Kidney capillary endothelial cell (primary cell): ENCODE measurements at regions not wholly inside any gene's neighbourhood (a gene's known extent, or its start where the extent isn't known, plus 50 kb on each side); places are given as distances from the start of the nearest gene placed in this dataset.
A peak's percentile ranks its signal among the peaks of the same experiment; 100 is the strongest.
"Not testable (repeated sequence)": the region's sequence is repeated elsewhere in the genome, so short reads cannot be mapped to it uniquely, and the experiment has no call there.

Experiments used
- DNase-seq: peaks from one replicate; pipeline ENCODE4 v3.0.0-alpha.2; 2018; ENCODE audit warnings: low spot score

- DNase-seq = no peak
These were observed 200.5 kb upstream of the PHACTR1 start for GRCh38 chr6:12516070-12516469.

- no peak for DNase-seq
These were observed 194.2 kb upstream of the PHACTR1 start for GRCh38 chr6:12522347-12522746.

GRCh38 chr6:12523726-12524125 lies 192.8 kb upstream of the PHACTR1 start:
- no peak for DNase-seq

GRCh38 chr6:12525276-12525675 lies 191.3 kb upstream of the PHACTR1 start:
- no peak for DNase-seq

GRCh38 chr6:12527339-12527738 lies 189.2 kb upstream of the PHACTR1 start:
- no peak for DNase-seq

- no peak for DNase-seq
These were observed 188.4 kb upstream of the PHACTR1 start for GRCh38 chr6:12528136-12528535.

- no peak for DNase-seq
These were observed 187.8 kb upstream of the PHACTR1 start for GRCh38 chr6:12528581-12529363.

GRCh38 chr6:12529364-12530019 lies 187.1 kb upstream of the PHACTR1 start:
- DNase-seq = no peak

GRCh38 chr6:12530345-12530744 lies 186.2 kb upstream of the PHACTR1 start:
- no peak for DNase-seq

GRCh38 chr6:12533586-12533985 lies 183.0 kb upstream of the PHACTR1 start:
- no peak for DNase-seq

- no peak for DNase-seq
These were observed 182.3 kb upstream of the PHACTR1 start for GRCh38 chr6:12534069-12534853.

GRCh38 chr6:12535586-12536314 lies 180.8 kb upstream of the PHACTR1 start:
- DNase-seq = no peak

GRCh38 chr6:12536416-12536815 lies 180.2 kb upstream of the PHACTR1 start:
- no peak for DNase-seq

- no peak for DNase-seq
These were observed 179.2 kb upstream of the PHACTR1 start for GRCh38 chr6:12537389-12537788.

GRCh38 chr6:12538881-12539357 lies 177.6 kb upstream of the PHACTR1 start:
- DNase-seq = peak; percentile 34

GRCh38 chr6:12542319-12543115 lies 174.1 kb upstream of the PHACTR1 start:
- DNase-seq = not testable (repeated sequence)

- peak; percentile 32 for DNase-seq
These were observed 172.6 kb upstream of the PHACTR1 start for GRCh38 chr6:12543953-12544352.

- DNase-seq = no peak
These were observed 171.6 kb upstream of the PHACTR1 start for GRCh38 chr6:12544821-12545565.

GRCh38 chr6:12545619-12546409 lies 170.8 kb upstream of the PHACTR1 start:
- DNase-seq = peak; percentile 73
